Spleen (tissue), 11 donors: ENCODE measurements at regions not wholly inside any gene's neighbourhood (a gene's known extent, or its start where the extent isn't known, plus 50 kb on each side); places are given as distances from the start of the nearest gene placed in this dataset.

Experiments used
- DNase-seq: peaks from one replicate; pipeline ENCODE4 v3.0.0-alpha.2; 2020
- H3K27ac ChIP-seq, 8 donors: fragments of 200-600 bp; sonication (generic) in 7 of 8; 1 replicate in 4 of 8; 2 replicates in 4 of 8; pipeline versions ENCODE4 v1.5.0 to v1.8.0; 2016 to 2021; ENCODE audit warnings: inconsistent platforms in 4 of 8, mild to moderate bottlenecking in 4 of 8, moderate library complexity in 1 of 8
- H3K27me3 ChIP-seq, 7 donors: fragments of 200-600 bp; sonication (generic) in 6 of 7; replicated peaks in 1 of 7; 1 replicate in 4 of 7; 2 replicates in 3 of 7; pipeline versions ENCODE4 v1.5.0 to v1.8.0; 2016 to 2021; ENCODE audit warnings: inconsistent platforms in 3 of 7, mild to moderate bottlenecking in 1 of 7
- H3K36me3 ChIP-seq, 6 donors: fragments of 200-600 bp; sonication (generic) in 5 of 6; 1 replicate in 4 of 6; 2 replicates in 2 of 6; pipeline versions ENCODE4 v1.5.0 to v1.8.0; 2016 to 2021; ENCODE audit warnings: inconsistent platforms in 2 of 6
- H3K4me1 ChIP-seq, 6 donors: fragments of 200-600 bp; sonication (generic) in 5 of 6; 1 replicate in 3 of 6; 2 replicates in 3 of 6; pipeline versions ENCODE4 v1.5.0 to v1.8.0; 2016 to 2021; ENCODE audit warnings: inconsistent platforms in 3 of 6
- H3K4me3 ChIP-seq, 8 donors: fragments of 200-600 bp; sonication (generic) in 7 of 8; 1 replicate in 4 of 8; 2 replicates in 4 of 8; pipeline versions ENCODE4 v1.5.0 to v1.8.0; 2016 to 2021; ENCODE audit warnings: inconsistent platforms in 4 of 8, mild to moderate bottlenecking in 4 of 8, moderate library complexity in 2 of 8
- H3K9me3 ChIP-seq, 8 donors: fragments of 200-600 bp; sonication (generic) in 7 of 8; 1 replicate in 4 of 8; 2 replicates in 4 of 8; pipeline versions ENCODE4 v1.5.0 to v1.8.0; 2016 to 2021; ENCODE audit warnings: inconsistent platforms in 4 of 8
- POLR2A ChIP-seq, 3 donors: fragments of 450-650 bp; IDR thresholded peaks; one replicate each; pipeline ENCODE4 v1.5.1; 2017; ENCODE audit warnings: antibody characterized with exemption in 3 of 3, mild to moderate bottlenecking in 1 of 3
- POLR2AphosphoS5 ChIP-seq, 3 donors: sonication (generic); formaldehyde crosslinking; IDR thresholded peaks; one replicate each; pipeline ENCODE4 v1.5.1; 2017; ENCODE audit warnings: antibody characterized with exemption in 3 of 3
- WGBS, 5 donors: extraction: QIAGEN DNeasy Blood & Tissue Kit in 3 of 5; methylation state at CpG; one replicate each; pipeline versions ENCODE4 v1.1.5 to v1.1.7; 2013 to 2018; 5-methylcytosine and 5-hydroxymethylcytosine counted together
- intact Hi-C: fragments of 100-400 bp; cut with DNase I; formaldehyde crosslinking; loops from one replicate; pipeline ENCODE4 v1.15.0; 2023; ENCODE audit warnings: low total_unique reads
- TF ChIP-seq, protein P1 (sequence below), 11 experiments: fragments of 200-600 bp in 7 of 11; fragments of 450-650 bp in 4 of 11; sonication (generic) in 4 of 11; IDR thresholded peaks in 8 of 11; conservative IDR thresholded peaks in 3 of 11; 1 replicate in 7 of 11; 2 replicates in 4 of 11; pipeline versions ENCODE4 v1.4.0 to v1.8.0; 2016 to 2021; ENCODE audit warnings: antibody characterized with exemption in 11 of 11, inconsistent platforms in 4 of 11, mild to moderate bottlenecking in 1 of 11
- donor health status: healthy with polysubstance abuse.
- donor health status: DM: no; HTN: no; CAD: no; lungs with moderate emphysema.
- donor health status: DM: no; HTN: no; CAD: no.
- donor health status: Bipolar disorder and iron deficiency.
- donor health status: healthy.
- donor health status: DM: no; HTN: no; CAD: no.
- donor health status: DM: yes; HTN: yes; CAD: no.

- H3K4me1 ChIP-seq, result no peaks in the 10 kb centered on the region
- H3K27me3 ChIP-seq, result no peaks in the 10 kb centered on the region
- H3K27ac ChIP-seq, result no peak overlapping the region
- intact Hi-C loops, result no loop called here
- 84 to 99% (median 92%) methylated on average over 4 to 5 of the region's 5 CpGs for WGBS, 5 donors
- no peak for DNase-seq
- no peak overlapping the region for H3K4me3 ChIP-seq
- TF ChIP-seq, protein P1, sequence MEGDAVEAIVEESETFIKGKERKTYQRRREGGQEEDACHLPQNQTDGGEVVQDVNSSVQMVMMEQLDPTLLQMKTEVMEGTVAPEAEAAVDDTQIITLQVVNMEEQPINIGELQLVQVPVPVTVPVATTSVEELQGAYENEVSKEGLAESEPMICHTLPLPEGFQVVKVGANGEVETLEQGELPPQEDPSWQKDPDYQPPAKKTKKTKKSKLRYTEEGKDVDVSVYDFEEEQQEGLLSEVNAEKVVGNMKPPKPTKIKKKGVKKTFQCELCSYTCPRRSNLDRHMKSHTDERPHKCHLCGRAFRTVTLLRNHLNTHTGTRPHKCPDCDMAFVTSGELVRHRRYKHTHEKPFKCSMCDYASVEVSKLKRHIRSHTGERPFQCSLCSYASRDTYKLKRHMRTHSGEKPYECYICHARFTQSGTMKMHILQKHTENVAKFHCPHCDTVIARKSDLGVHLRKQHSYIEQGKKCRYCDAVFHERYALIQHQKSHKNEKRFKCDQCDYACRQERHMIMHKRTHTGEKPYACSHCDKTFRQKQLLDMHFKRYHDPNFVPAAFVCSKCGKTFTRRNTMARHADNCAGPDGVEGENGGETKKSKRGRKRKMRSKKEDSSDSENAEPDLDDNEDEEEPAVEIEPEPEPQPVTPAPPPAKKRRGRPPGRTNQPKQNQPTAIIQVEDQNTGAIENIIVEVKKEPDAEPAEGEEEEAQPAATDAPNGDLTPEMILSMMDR (IDR thresholded peaks at IDR 0.05 in 8 of 11, conservative IDR thresholded peaks at IDR 0.05 in 3 of 11), result no peak
- TF ChIP-seq POLR2A (IDR thresholded peaks at IDR 0.05), result no peak
- TF ChIP-seq POLR2AphosphoS5 (IDR thresholded peaks at IDR 0.05), result no peak
- no peaks in the 10 kb centered on the region for H3K36me3 ChIP-seq
- peaks cover 0 to 24% (median 14%) of the 10 kb centered on the region in 8 donors for H3K9me3 ChIP-seq
Measured at GRCh38 chr12:32048791-32049190, 57.9 kb upstream of the BICD1 start.

DNA sequence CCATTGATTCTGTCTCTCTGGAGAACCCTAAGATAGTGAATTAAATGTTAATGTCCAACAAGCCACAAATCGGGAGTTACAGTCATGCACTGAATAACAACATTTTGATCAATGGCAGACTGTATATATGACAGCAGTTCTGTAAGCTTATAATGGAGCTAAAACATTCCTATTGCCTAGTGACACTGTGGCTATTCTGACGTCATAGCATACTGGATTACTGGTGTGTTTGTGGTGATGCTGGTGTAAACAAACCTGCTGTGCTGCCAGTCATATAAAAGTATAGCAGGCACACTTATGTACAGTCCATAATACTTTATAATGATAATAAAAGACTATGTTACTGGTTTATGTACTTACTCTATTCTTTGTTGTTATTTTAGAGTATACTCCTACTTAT, 56.7 kb upstream of the BICD1 start:
- Histone ChIP-seq H3K4me3 (no peak overlapping the region), H3K36me3 (no peaks in the 10 kb centered on the region), H3K4me1 (no peaks in the 10 kb centered on the region), H3K27me3 (no peaks in the 10 kb centered on the region), H3K27ac (no peak overlapping the region), H3K9me3 (peaks cover 0 to 24% (median 13%) of the 10 kb centered on the region in 8 donors)
- intact Hi-C loops, result no loop called here
- no peak for DNase-seq
- 85 to 90% (median 86%) methylated on average over 2 of the region's 2 CpGs for WGBS, 5 donors
- no peak for TF ChIP-seq POLR2AphosphoS5 (IDR thresholded peaks at IDR 0.05)
- no peak for TF ChIP-seq POLR2A (IDR thresholded peaks at IDR 0.05)
- TF ChIP-seq, protein P1 (IDR thresholded peaks at IDR 0.05 in 8 of 11, conservative IDR thresholded peaks at IDR 0.05 in 3 of 11), result no peak

DNA sequence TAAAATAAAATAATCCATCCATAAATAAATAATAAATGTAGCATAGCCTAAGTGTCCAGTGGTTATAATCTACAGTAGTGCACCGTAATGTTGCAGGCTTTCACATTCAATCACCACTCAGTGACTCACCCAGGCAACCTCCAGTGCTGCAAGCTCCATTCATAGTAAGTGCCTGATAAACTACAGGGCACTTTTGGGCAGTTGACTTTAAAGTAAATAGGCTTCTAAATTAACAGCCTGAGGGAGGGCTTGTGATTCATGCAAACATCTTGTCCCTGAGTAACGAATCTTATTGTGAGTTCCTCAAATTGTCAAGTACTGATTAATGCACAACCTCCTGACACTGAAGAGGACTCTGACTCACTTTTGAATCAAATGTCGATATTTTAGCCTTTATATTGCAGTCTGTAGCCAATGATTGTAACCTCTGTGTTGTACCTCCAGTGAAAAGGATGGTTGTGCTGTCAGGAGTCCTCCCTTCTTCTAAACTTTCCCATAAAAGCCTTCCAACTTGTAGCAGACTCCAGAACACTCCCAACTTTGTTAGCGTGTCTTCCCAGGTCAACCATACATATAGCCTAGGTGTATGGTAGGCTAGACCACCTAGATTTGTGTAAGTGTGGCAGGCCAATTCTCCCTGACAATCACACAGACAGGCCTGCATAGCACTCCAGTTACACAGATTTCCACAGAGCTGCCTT, 55.0 kb upstream of the BICD1 start:
- intact Hi-C loops, result no loop called here

GRCh38 chr12:32052212-32052713, 54.4 kb upstream of the BICD1 start:
- Histone ChIP-seq H3K27ac (no peak overlapping the region), H3K36me3 (no peaks in the 10 kb centered on the region), H3K27me3 (no peaks in the 10 kb centered on the region), H3K9me3 (peaks cover 0 to 15% (median 14%) of the 10 kb centered on the region in 8 donors), H3K4me3 (no peak overlapping the region), H3K4me1 (no peaks in the 10 kb centered on the region)
- no peak for DNase-seq
- TF ChIP-seq, protein P1 (IDR thresholded peaks at IDR 0.05 in 8 of 11, conservative IDR thresholded peaks at IDR 0.05 in 3 of 11), result no peak
- no peak for TF ChIP-seq POLR2AphosphoS5 (IDR thresholded peaks at IDR 0.05)
- TF ChIP-seq POLR2A (IDR thresholded peaks at IDR 0.05), result no peak
- intact Hi-C loops, result no loop called here
- WGBS, 5 donors, result 55 to 73% (median 63%) methylated on average over 5 of the region's 5 CpGs

More for the DNA sequence above, 55.0 kb upstream of the BICD1 start:
- no peak for DNase-seq
- WGBS, 5 donors, result 58 to 60% (median 60%) methylated on average over 4 of the region's 4 CpGs
- Histone ChIP-seq H3K9me3 (peaks cover 0 to 15% (median 14%) of the 10 kb centered on the region in 8 donors), H3K27me3 (no peaks in the 10 kb centered on the region), H3K4me1 (no peaks in the 10 kb centered on the region), H3K27ac (no peak overlapping the region), H3K4me3 (no peak overlapping the region), H3K36me3 (no peaks in the 10 kb centered on the region)
- TF ChIP-seq, protein P1 (IDR thresholded peaks at IDR 0.05 in 8 of 11, conservative IDR thresholded peaks at IDR 0.05 in 3 of 11), result no peak
